Hypothalamus (tissue), 51 donors: ENCODE measurements at regions not wholly inside any gene's neighbourhood (a gene's known extent, or its start where the extent isn't known, plus 50 kb on each side); places are given as distances from the start of the nearest gene placed in this dataset.

Experiments used
- DNase-seq, 51 donors: peaks; one replicate each; lab custom pipeline; 2025; lab: John Stamatoyannopoulos, UW

- DNase-seq: no peak
Observed at GRCh38 chr12:76226397-76226796, 121.8 kb downstream of the BBS10 start.

- no peak for DNase-seq
Observed at GRCh38 chr12:76223869-76224268, 124.3 kb downstream of the BBS10 start.

GRCh38 chr12:76220980-76221379 lies 127.2 kb downstream of the BBS10 start:
- DNase-seq: no peak

GRCh38 chr12:76219806-76220205 lies 128.4 kb downstream of the BBS10 start:
- no peak for DNase-seq

- no peak for DNase-seq
Observed at GRCh38 chr12:76216585-76217472, 131.4 kb downstream of the BBS10 start.

- no peak for DNase-seq
Observed at GRCh38 chr12:76208129-76208528, 123.6 kb upstream of the NAP1L1 start.

GRCh38 chr12:76206677-76207072 lies 122.2 kb upstream of the NAP1L1 start:
- DNase-seq: no peak

GRCh38 chr12:76206039-76206676 lies 121.7 kb upstream of the NAP1L1 start:
- DNase-seq: no peak

GRCh38 chr12:76202621-76203020 lies 118.1 kb upstream of the NAP1L1 start:
- no peak for DNase-seq

- DNase-seq: no peak
Observed at GRCh38 chr12:76201758-76202157, 117.3 kb upstream of the NAP1L1 start.

- DNase-seq: no peak
Observed at GRCh38 chr12:76201316-76201715, 116.8 kb upstream of the NAP1L1 start.

- no peak for DNase-seq
Observed at GRCh38 chr12:76199808-76200207, 115.3 kb upstream of the NAP1L1 start.

GRCh38 chr12:76198839-76199238 lies 114.4 kb upstream of the NAP1L1 start:
- DNase-seq: no peak

GRCh38 chr12:76197283-76197682 lies 112.8 kb upstream of the NAP1L1 start:
- no peak for DNase-seq

- no peak for DNase-seq
Observed at GRCh38 chr12:76195920-76196319, 111.4 kb upstream of the NAP1L1 start.

- DNase-seq: no peak
Observed at GRCh38 chr12:76194724-76195123, 110.2 kb upstream of the NAP1L1 start.

- no peak for DNase-seq
Observed at GRCh38 chr12:76193961-76194360, 109.5 kb upstream of the NAP1L1 start.

- DNase-seq: no peak
Observed at GRCh38 chr12:76192416-76192815, 107.9 kb upstream of the NAP1L1 start.

GRCh38 chr12:76190299-76190698 lies 105.8 kb upstream of the NAP1L1 start:
- no peak for DNase-seq

GRCh38 chr12:76189851-76190250 lies 105.4 kb upstream of the NAP1L1 start:
- DNase-seq: no peak

GRCh38 chr12:76187177-76187576 lies 102.7 kb upstream of the NAP1L1 start:
- DNase-seq: no peak
